ENCODE measurements at regions not wholly inside any gene's neighbourhood (a gene's known extent, or its start where the extent isn't known, plus 50 kb on each side); places are given as distances from the start of the nearest gene placed in this dataset.

- TF ChIP-seq CTCF (IDR thresholded peaks at IDR 0.05; ENCODE audit: extremely low read depth in 1 of 2, insufficient read depth in 1 of 2, low read depth in 1 of 2, low read length in 2 of 2): no peak
- no peak for TF ChIP-seq POLR2AphosphoS5 (IDR thresholded peaks at IDR 0.05; ENCODE audit: insufficient read depth, low read depth, low read length)
- TF ChIP-seq FOS (IDR thresholded peaks at IDR 0.05; ENCODE audit: borderline replicate concordance, insufficient read depth, low read length): no peak
- no peak for TF ChIP-seq JUN (IDR thresholded peaks at IDR 0.05; ENCODE audit: borderline replicate concordance, insufficient read depth, insufficient read length, low read depth)
- no peak for TF ChIP-seq EZH2 (IDR thresholded peaks at IDR 0.05; ENCODE audit: borderline replicate concordance, low read depth, low read length, severe bottlenecking)
Observed at GRCh38 chr18:41820784-41821183, 134.2 kb upstream of the PIK3C3 start.

Data from endothelial cell of umbilical vein (primary cell).